Omental fat pad (tissue), 3 donors: ENCODE measurements at regions not wholly inside any gene's neighbourhood (a gene's known extent, or its start where the extent isn't known, plus 50 kb on each side); places are given as distances from the start of the nearest gene placed in this dataset.

Experiments
- ATAC-seq: fragments of 150-250 bp; one replicate; pipeline ENCODE4 v1.9.1; 2016; ENCODE audit warnings: mild to moderate bottlenecking, moderate library complexity; ENCODE audit not compliant: low FRiP score
- DNase-seq: peaks from one replicate; pipeline ENCODE4 v3.0.0-alpha.2; 2019; ENCODE audit warnings: low spot score
- CTCF ChIP-seq, 3 donors: fragments of 450-650 bp; IDR thresholded peaks; one replicate each; pipeline ENCODE4 v1.5.1; 2016 to 2017; ENCODE audit warnings: antibody characterized with exemption in 3 of 3, mild to moderate bottlenecking in 3 of 3, moderate library complexity in 2 of 3

GRCh38 chr11:81874635-81875034, 859.0 kb downstream of the FAM181B start:
- ATAC-seq: no peak
- no peak for TF ChIP-seq CTCF (IDR thresholded peaks at IDR 0.05)
- no peak for DNase-seq

- TF ChIP-seq CTCF (IDR thresholded peaks at IDR 0.05): no peak
- no peak for ATAC-seq
- no peak for DNase-seq
Observed at GRCh38 chr11:81870815-81871214, 862.8 kb downstream of the FAM181B start.

GRCh38 chr11:81870066-81870412, 863.6 kb downstream of the FAM181B start:
- no peak for DNase-seq
- TF ChIP-seq CTCF (IDR thresholded peaks at IDR 0.05): no peak

GRCh38 chr11:81869351-81870065, 864.2 kb downstream of the FAM181B start:
- TF ChIP-seq CTCF (IDR thresholded peaks at IDR 0.05): no peak
- DNase-seq (no peak), ATAC-seq (no peak)

More at GRCh38 chr11:81870066-81870412, 863.6 kb downstream of the FAM181B start:
- no peak for ATAC-seq

- no peak for ATAC-seq
- TF ChIP-seq CTCF (IDR thresholded peaks at IDR 0.05): no peak
Observed at GRCh38 chr11:81866896-81867295, 866.8 kb downstream of the FAM181B start.

GRCh38 chr11:81857386-81857785, 876.3 kb downstream of the FAM181B start:
- TF ChIP-seq CTCF (IDR thresholded peaks at IDR 0.05): no peak
- no peak for ATAC-seq
- DNase-seq: no peak

More at GRCh38 chr11:81866896-81867295, 866.8 kb downstream of the FAM181B start:
- DNase-seq: no peak

- TF ChIP-seq CTCF (IDR thresholded peaks at IDR 0.05): no peak
- DNase-seq (no peak), ATAC-seq (no peak)
Observed at GRCh38 chr11:81853791-81854190, 879.9 kb downstream of the FAM181B start.
